Lower lobe of right lung (tissue), 2 donors: ENCODE measurements at regions not wholly inside any gene's neighbourhood (a gene's known extent, or its start where the extent isn't known, plus 50 kb on each side); places are given as distances from the start of the nearest gene placed in this dataset.

Experiments used
- ATAC-seq, 2 donors: fragments of 200-7000 bp; cut with Tn5 transposase; one replicate each; pipeline ENCODE4 v1.9.1; 2020 to 2022; ENCODE audit warnings: mild to moderate bottlenecking in 2 of 2, moderate library complexity in 2 of 2
- DNase-seq: peaks from one replicate; pipeline ENCODE4 v3.0.0-alpha.2; 2020
- H3K27ac ChIP-seq: fragments of 200-600 bp; one replicate; pipeline ENCODE4 v1.8.0; 2022
- H3K27me3 ChIP-seq: fragments of 200-600 bp; one replicate; pipeline ENCODE4 v1.8.0; 2022; ENCODE audit warnings: low read depth
- H3K36me3 ChIP-seq: fragments of 200-600 bp; one replicate; pipeline ENCODE4 v1.8.0; 2022; ENCODE audit warnings: mild to moderate bottlenecking
- H3K4me1 ChIP-seq: fragments of 200-600 bp; one replicate; pipeline ENCODE4 v1.8.0; 2022
- H3K4me3 ChIP-seq: fragments of 200-600 bp; one replicate; pipeline ENCODE4 v1.8.0; 2022; ENCODE audit warnings: mild to moderate bottlenecking
- H3K9me3 ChIP-seq: fragments of 200-600 bp; one replicate; pipeline ENCODE4 v1.8.0; 2022
- intact Hi-C: fragments of 100-400 bp; cut with DNase I; formaldehyde crosslinking; loops from one replicate; pipeline ENCODE4 v1.11.0; 2022
- TF ChIP-seq, protein P1 (sequence below): fragments of 200-600 bp; IDR thresholded peaks from one replicate; pipeline ENCODE4 v1.8.0; 2022; ENCODE audit warnings: antibody characterized with exemption, mild to moderate bottlenecking
- donor health status: DM: no; HTN: yes; CAD: no; lungs with severe emphysema.

DNA sequence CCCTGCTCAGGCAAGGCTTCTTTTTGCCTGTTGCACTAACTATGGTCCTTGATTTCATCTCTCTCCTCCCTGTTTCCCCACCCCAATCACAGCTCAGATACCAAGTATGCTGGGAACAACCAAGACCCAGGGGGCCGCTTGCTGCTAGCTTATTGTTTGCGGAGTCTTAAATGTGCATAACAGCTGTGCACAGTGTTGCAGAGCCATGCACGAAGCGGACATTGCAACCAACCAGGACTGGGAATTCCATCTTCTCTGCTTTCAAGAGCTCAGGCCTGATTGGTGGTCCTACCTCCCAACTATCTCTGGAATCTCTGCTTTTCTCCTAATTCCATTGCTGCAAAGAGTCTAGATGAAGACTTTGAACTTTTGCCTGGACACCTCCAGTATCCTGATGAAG, 281.3 kb upstream of the TNRC6C start:
- Histone ChIP-seq H3K27ac (no peak overlapping the region), H3K36me3 (no peaks in the 10 kb centered on the region), H3K4me1 (no peaks in the 10 kb centered on the region), H3K4me3 (no peak overlapping the region), H3K27me3 (peaks cover 9% of the 10 kb centered on the region), H3K9me3 (no peaks in the 10 kb centered on the region)
- intact Hi-C loops: no loop called here
- DNase-seq: no peak
- no peak for ATAC-seq
- TF ChIP-seq, protein P1, sequence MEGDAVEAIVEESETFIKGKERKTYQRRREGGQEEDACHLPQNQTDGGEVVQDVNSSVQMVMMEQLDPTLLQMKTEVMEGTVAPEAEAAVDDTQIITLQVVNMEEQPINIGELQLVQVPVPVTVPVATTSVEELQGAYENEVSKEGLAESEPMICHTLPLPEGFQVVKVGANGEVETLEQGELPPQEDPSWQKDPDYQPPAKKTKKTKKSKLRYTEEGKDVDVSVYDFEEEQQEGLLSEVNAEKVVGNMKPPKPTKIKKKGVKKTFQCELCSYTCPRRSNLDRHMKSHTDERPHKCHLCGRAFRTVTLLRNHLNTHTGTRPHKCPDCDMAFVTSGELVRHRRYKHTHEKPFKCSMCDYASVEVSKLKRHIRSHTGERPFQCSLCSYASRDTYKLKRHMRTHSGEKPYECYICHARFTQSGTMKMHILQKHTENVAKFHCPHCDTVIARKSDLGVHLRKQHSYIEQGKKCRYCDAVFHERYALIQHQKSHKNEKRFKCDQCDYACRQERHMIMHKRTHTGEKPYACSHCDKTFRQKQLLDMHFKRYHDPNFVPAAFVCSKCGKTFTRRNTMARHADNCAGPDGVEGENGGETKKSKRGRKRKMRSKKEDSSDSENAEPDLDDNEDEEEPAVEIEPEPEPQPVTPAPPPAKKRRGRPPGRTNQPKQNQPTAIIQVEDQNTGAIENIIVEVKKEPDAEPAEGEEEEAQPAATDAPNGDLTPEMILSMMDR: no peak

DNA sequence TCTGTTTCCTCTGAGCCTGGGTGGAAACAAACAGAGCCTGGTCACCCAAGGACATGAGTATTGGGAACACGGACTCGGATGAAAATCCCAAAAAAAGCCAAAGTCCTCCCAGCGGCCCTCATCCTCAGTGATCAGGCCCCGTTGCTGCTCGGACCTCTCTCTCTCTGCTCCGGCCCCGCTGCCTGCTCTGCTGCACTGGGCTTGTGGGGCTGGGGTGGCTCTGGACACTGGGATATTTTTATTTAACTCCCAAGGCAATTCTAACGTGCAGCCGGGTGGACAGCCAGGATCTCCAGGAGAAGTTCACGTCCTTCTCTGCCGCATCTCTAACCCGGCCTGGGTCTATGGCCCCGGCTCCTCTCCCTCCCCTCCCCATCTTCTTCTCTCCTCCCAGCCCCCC, 280.9 kb upstream of the TNRC6C start:
- TF ChIP-seq, protein P1: no peak
- ATAC-seq (no peak), DNase-seq (no peak)
- Histone ChIP-seq H3K27me3 (peaks cover 9% of the 10 kb centered on the region), H3K27ac (no peak overlapping the region), H3K4me1 (no peaks in the 10 kb centered on the region), H3K9me3 (no peaks in the 10 kb centered on the region), H3K36me3 (no peaks in the 10 kb centered on the region), H3K4me3 (no peak overlapping the region)
- intact Hi-C loops: no loop called here

GRCh38 chr17:77679589-77679988, 278.9 kb upstream of the TNRC6C start:
- H3K27me3 ChIP-seq: peaks cover 9% of the 10 kb centered on the region
- TF ChIP-seq, protein P1: no peak
- ATAC-seq: no peak

DNA sequence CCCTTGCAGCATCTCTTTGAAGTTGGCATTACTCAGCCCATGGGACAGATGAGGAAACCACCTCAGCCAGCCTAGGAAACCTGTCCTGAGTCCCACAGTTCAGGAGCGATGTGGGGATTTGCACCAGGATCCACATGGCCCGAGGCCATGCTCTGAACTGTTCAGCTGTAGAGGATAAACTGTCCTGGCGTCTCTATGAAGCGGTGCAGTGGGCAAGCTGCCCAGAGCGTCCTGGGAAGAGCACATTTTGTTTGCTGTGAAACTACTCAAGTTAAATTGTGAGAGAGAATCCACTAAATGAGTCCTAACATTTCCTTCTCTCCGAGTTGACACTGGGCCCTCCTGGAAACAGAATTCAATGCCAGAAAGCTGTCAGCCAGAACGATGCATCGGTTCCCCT, 276.6 kb upstream of the TNRC6C start:
- Histone ChIP-seq H3K27me3 (peaks cover 10% of the 10 kb centered on the region), H3K4me1 (no peaks in the 10 kb centered on the region), H3K27ac (no peak overlapping the region), H3K4me3 (no peak overlapping the region), H3K9me3 (no peaks in the 10 kb centered on the region), H3K36me3 (no peaks in the 10 kb centered on the region)
- DNase-seq (no peak), ATAC-seq (no peak)
- TF ChIP-seq, protein P1: no peak
- intact Hi-C loops: no loop called here

More at GRCh38 chr17:77679589-77679988, 278.9 kb upstream of the TNRC6C start:
- no peak for DNase-seq
- no peak overlapping the region for H3K4me3 ChIP-seq
- H3K36me3 ChIP-seq: no peaks in the 10 kb centered on the region
- no peak overlapping the region for H3K27ac ChIP-seq
- no peaks in the 10 kb centered on the region for H3K9me3 ChIP-seq
- H3K4me1 ChIP-seq: no peaks in the 10 kb centered on the region
- intact Hi-C loops: no loop called here

DNA sequence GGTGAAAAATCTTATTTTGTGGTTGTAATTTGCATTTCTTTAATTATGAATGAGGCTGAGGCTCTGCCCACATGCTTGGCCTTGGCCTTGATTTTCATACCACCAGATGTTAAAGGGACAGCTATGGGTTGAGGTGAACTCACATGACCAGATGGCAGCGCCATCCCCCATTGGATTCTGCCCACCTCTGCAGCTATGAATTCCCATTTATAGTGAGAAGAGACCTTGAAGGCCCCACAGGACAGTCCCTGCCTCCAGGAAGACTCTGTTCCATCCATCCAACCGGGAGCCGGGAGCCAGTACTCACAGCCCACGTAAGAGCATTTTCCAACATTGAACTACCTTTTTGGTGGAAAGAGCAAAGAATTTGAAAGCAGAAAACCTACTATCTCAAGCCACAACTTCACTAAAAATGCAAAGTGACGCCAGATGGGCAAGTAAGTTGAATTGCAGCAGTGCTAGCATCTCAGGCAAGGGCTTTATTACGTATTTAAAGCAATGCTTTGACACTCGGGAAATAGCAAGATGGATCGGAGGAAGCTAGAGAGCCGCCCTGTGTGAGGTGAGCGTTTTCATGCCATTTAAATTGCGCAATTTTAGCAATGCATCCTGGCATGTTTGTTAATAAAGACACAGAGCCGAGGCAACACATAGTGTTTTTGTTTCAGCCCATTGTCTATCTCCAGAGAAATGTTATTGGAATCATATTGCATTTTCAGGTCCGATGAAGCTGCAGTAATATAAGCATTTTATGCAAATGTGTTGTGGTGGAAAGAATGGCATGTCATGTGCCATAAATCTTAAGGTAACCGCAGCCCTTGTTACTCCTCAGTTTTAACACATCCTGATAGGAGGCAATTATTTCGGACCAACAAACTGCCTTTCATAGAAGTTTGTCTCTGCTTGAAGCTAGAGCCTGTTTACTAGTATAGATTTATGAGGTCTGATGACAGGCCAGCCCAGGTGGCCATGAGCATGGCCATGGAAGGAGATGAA, 273.4 kb upstream of the TNRC6C start:
- H3K27ac ChIP-seq: no peak overlapping the region
- no peak overlapping the region for H3K4me3 ChIP-seq
- TF ChIP-seq, protein P1: no peak
- peaks cover under 1% of the 10 kb centered on the region for H3K4me1 ChIP-seq
- H3K36me3 ChIP-seq: no peaks in the 10 kb centered on the region
- H3K27me3 ChIP-seq: peaks cover 8% of the 10 kb centered on the region
- DNase-seq (no peak), ATAC-seq (no peak)
- H3K9me3 ChIP-seq: no peaks in the 10 kb centered on the region
- intact Hi-C loops: no loop called here
